Stimulated activated CD4-positive, alpha-beta T cell treated with anti-CD3 and anti-CD28 coated beads, Interleukin-15, amount 100 ng/mL, for 48 hours (primary cell): ENCODE measurements at regions not wholly inside any gene's neighbourhood (a gene's known extent, or its start where the extent isn't known, plus 50 kb on each side); places are given as distances from the start of the nearest gene placed in this dataset.
"Not testable (repeated sequence)": the region's sequence is repeated elsewhere in the genome, so short reads cannot be mapped to it uniquely, and the experiment has no call there.

ENCODE experiments used
- DNase-seq, 2 donors: peaks; one replicate each; pipeline ENCODE4 v3.0.0-alpha.2; 2020; ENCODE audit warnings: low read depth in 2 of 2

- DNase-seq, result no peak
Observed at GRCh38 chr5:99315413-99316183, 386.8 kb upstream of the CHD1 start.

GRCh38 chr5:99314721-99315120 is 385.9 kb upstream of the CHD1 start:
- DNase-seq, result no peak

- no peak for DNase-seq
Observed at GRCh38 chr5:99308131-99308530, 379.3 kb upstream of the CHD1 start.

GRCh38 chr5:99305045-99305580 is 376.3 kb upstream of the CHD1 start:
- DNase-seq, result no peak

GRCh38 chr5:99285606-99286005 is 356.8 kb upstream of the CHD1 start:
- DNase-seq, result no peak

GRCh38 chr5:99275128-99275527 is 346.3 kb upstream of the CHD1 start:
- DNase-seq, result no peak

GRCh38 chr5:99272576-99272975 is 343.8 kb upstream of the CHD1 start:
- no peak for DNase-seq

- DNase-seq, result no peak
Observed at GRCh38 chr5:99258819-99259218, 330.0 kb upstream of the CHD1 start.

GRCh38 chr5:99248066-99248465 is 319.3 kb upstream of the CHD1 start:
- DNase-seq, result no peak

- DNase-seq, result no peak
Observed at GRCh38 chr5:99247346-99247745, 318.5 kb upstream of the CHD1 start.

GRCh38 chr5:99243111-99243510 is 314.3 kb upstream of the CHD1 start:
- no peak for DNase-seq

- no peak for DNase-seq
Observed at GRCh38 chr5:99239826-99240360, 311.1 kb upstream of the CHD1 start.

GRCh38 chr5:99191206-99191745 is 262.5 kb upstream of the CHD1 start:
- DNase-seq, result no peak

- DNase-seq, result no peak
Observed at GRCh38 chr5:99187611-99188010, 258.8 kb upstream of the CHD1 start.

GRCh38 chr5:99179206-99179605 is 250.4 kb upstream of the CHD1 start:
- DNase-seq, result no peak

- DNase-seq, result no peak
Observed at GRCh38 chr5:99177796-99178195, 249.0 kb upstream of the CHD1 start.

- DNase-seq, result no peak
Observed at GRCh38 chr5:99176186-99176585, 247.4 kb upstream of the CHD1 start.

GRCh38 chr5:99169309-99169708 is 240.5 kb upstream of the CHD1 start:
- DNase-seq, result no peak

GRCh38 chr5:99161538-99161937 is 232.7 kb upstream of the CHD1 start:
- not testable (repeated sequence) for DNase-seq

GRCh38 chr5:99156688-99157087 is 227.9 kb upstream of the CHD1 start:
- DNase-seq, result no peak

- DNase-seq, result not testable (repeated sequence)
Observed at GRCh38 chr5:99143283-99143795, 214.5 kb upstream of the CHD1 start.

GRCh38 chr5:99141534-99142128 is 212.8 kb upstream of the CHD1 start:
- no peak for DNase-seq

- DNase-seq, result no peak
Observed at GRCh38 chr5:99138911-99139310, 210.1 kb upstream of the CHD1 start.
